H9 (cell line): ENCODE measurements at regions not wholly inside any gene's neighbourhood (a gene's known extent, or its start where the extent isn't known, plus 50 kb on each side); places are given as distances from the start of the nearest gene placed in this dataset.

Experiments
- DNase-seq: peaks from one replicate; pipeline ENCODE4 v3.0.0-alpha.2; 2017
- H2AFZ ChIP-seq: one replicate; pipeline ENCODE4 v1.6.1; 2013; ENCODE audit warnings: mild to moderate bottlenecking, low read length, control low read depth, moderate library complexity
- H2AK5ac ChIP-seq: 2 replicates; pipeline ENCODE4 v1.6.1; 2013; ENCODE audit warnings: low read length, control low read depth, mixed read lengths; ENCODE audit not compliant: insufficient read length
- H2BK120ac ChIP-seq: one replicate; pipeline ENCODE4 v1.6.1; 2013; ENCODE audit warnings: low read depth, mild to moderate bottlenecking, low read length, control low read depth, inconsistent platforms; ENCODE audit not compliant: poor library complexity, severe bottlenecking
- H2BK12ac ChIP-seq: 2 replicates; pipeline ENCODE4 v1.6.1; 2013; ENCODE audit warnings: low read length, control low read depth, mixed read lengths, low read depth; ENCODE audit not compliant: insufficient read length
- H2BK15ac ChIP-seq: 2 replicates; pipeline ENCODE4 v1.6.1; 2013; ENCODE audit warnings: low read depth, low read length, control low read depth
- H2BK20ac ChIP-seq: one replicate; pipeline ENCODE4 v1.6.1; 2013; ENCODE audit warnings: low read depth, mild to moderate bottlenecking, low read length, control low read depth, inconsistent platforms; ENCODE audit not compliant: poor library complexity, severe bottlenecking
- H2BK5ac ChIP-seq: 2 replicates; pipeline ENCODE4 v1.6.1; 2013; ENCODE audit warnings: low read length, control low read depth, mixed read lengths; ENCODE audit not compliant: insufficient read length
- H3K14ac ChIP-seq: 2 replicates; pipeline ENCODE4 v1.6.1; 2013; ENCODE audit warnings: low read length, control low read depth; ENCODE audit not compliant: insufficient read depth
- H3K18ac ChIP-seq: 2 replicates; pipeline ENCODE4 v1.6.1; 2013; ENCODE audit warnings: low read depth, mild to moderate bottlenecking, mixed read lengths, low read length, control low read depth; ENCODE audit not compliant: insufficient read length
- H3K23ac ChIP-seq: 2 replicates; pipeline ENCODE4 v1.6.1; 2013; ENCODE audit warnings: low read length, control low read depth, mixed read lengths, low read depth; ENCODE audit not compliant: insufficient read length
- H3K23me2 ChIP-seq: 2 replicates; pipeline ENCODE4 v1.6.1; 2013; ENCODE audit warnings: low read depth, mild to moderate bottlenecking, mixed read lengths, low read length, control low read depth; ENCODE audit not compliant: insufficient read length, poor library complexity, severe bottlenecking
- H3K27ac ChIP-seq: 2 replicates; pipeline ENCODE4 v1.5.1; 2013; ENCODE audit warnings: low read length, control low read depth, mixed read lengths, low read depth; ENCODE audit not compliant: insufficient read length
- H3K27me3 ChIP-seq: 2 replicates; pipeline ENCODE4 v1.6.1; 2013; ENCODE audit warnings: low read length, control low read depth, inconsistent platforms; ENCODE audit not compliant: insufficient read depth
- H3K4ac ChIP-seq: 2 replicates; pipeline ENCODE4 v1.6.1; 2013; ENCODE audit warnings: low read depth, mild to moderate bottlenecking, control low read depth, inconsistent platforms, low read length, moderate library complexity
- H3K4me1 ChIP-seq: 2 replicates; pipeline ENCODE4 v1.6.1; 2013; ENCODE audit warnings: low read length, control low read depth, inconsistent platforms; ENCODE audit not compliant: insufficient read depth
- H3K4me2 ChIP-seq: 2 replicates; pipeline ENCODE4 v1.6.1; 2013; ENCODE audit warnings: low read length, control low read depth, mixed read lengths; ENCODE audit not compliant: insufficient read length, insufficient read depth
- H3K56ac ChIP-seq: 2 replicates; pipeline ENCODE4 v1.6.1; 2013; ENCODE audit warnings: low read depth, mild to moderate bottlenecking, mixed read lengths, low read length, control low read depth; ENCODE audit not compliant: insufficient read length
- H3K79me1 ChIP-seq: 2 replicates; pipeline ENCODE4 v1.6.1; 2013; ENCODE audit warnings: low read depth, mild to moderate bottlenecking, moderate library complexity, low read length, control low read depth, inconsistent platforms; ENCODE audit not compliant: insufficient read depth, poor library complexity, severe bottlenecking
- H3K79me2 ChIP-seq: 2 replicates; pipeline ENCODE4 v1.6.1; 2013; ENCODE audit warnings: low read length, control low read depth, inconsistent platforms; ENCODE audit not compliant: insufficient read depth
- H3K9ac ChIP-seq: 2 replicates; pipeline ENCODE4 v1.6.1; 2013; ENCODE audit warnings: low read length, control low read depth, mixed read lengths; ENCODE audit not compliant: insufficient read length; ENCODE audit errors: extremely low read depth
- H3K9me3 ChIP-seq: one replicate; pipeline ENCODE4 v1.6.1; 2013; ENCODE audit warnings: low read depth, low read length, inconsistent platforms; ENCODE audit not compliant: control insufficient read depth
- H3T11ph ChIP-seq: one replicate; pipeline ENCODE4 v1.6.1; 2013; ENCODE audit warnings: mild to moderate bottlenecking, low read length, control low read depth, inconsistent platforms
- H4K20me1 ChIP-seq: one replicate; pipeline ENCODE4 v1.6.1; 2013; ENCODE audit not compliant: control insufficient read depth, insufficient read length, insufficient read depth
- H4K5ac ChIP-seq: 2 replicates; pipeline ENCODE4 v1.6.1; 2013; ENCODE audit warnings: low read depth, mild to moderate bottlenecking, mixed read lengths, low read length, control low read depth; ENCODE audit not compliant: insufficient read length
- H4K8ac ChIP-seq: replicated peaks from 2 replicates; pipeline ENCODE4 v1.6.1; 2013; ENCODE audit warnings: low read length, control low read depth, mixed read lengths, low read depth; ENCODE audit not compliant: insufficient read length
- H4K91ac ChIP-seq: 2 replicates; pipeline ENCODE4 v1.6.1; 2013; ENCODE audit warnings: low read depth, mild to moderate bottlenecking, moderate library complexity, mixed read lengths, low read length, control low read depth; ENCODE audit not compliant: insufficient read length
- H3K27ac Mint-ChIP-seq, 3 experiments: 2 replicates in 2 of 3; 3 replicates in 1 of 3; pipeline ENCODE4 v1.8.0; 2020 to 2021; ENCODE audit warnings: mixed read lengths in 3 of 3, mild to moderate bottlenecking in 1 of 3, moderate library complexity in 1 of 3
- H3K27me3 Mint-ChIP-seq: 2 replicates; pipeline ENCODE4 v1.8.0; 2021; ENCODE audit warnings: low read depth, mild to moderate bottlenecking, moderate library complexity, mixed read lengths
- H3K36me3 Mint-ChIP-seq, 3 experiments: 2 replicates in 2 of 3; 3 replicates in 1 of 3; pipeline ENCODE4 v1.8.0; 2020 to 2021; ENCODE audit warnings: low read depth in 3 of 3, mixed read lengths in 3 of 3; ENCODE audit not compliant: insufficient read depth in 1 of 3
- H3K4me1 Mint-ChIP-seq, 2 experiments: 2 replicates each; pipeline ENCODE4 v1.8.0; 2020; ENCODE audit warnings: mixed read lengths in 2 of 2
- H3K4me3 Mint-ChIP-seq, 2 experiments: 2 replicates in 1 of 2; 3 replicates in 1 of 2; pipeline ENCODE4 v1.8.0; 2020 to 2021; ENCODE audit warnings: mild to moderate bottlenecking in 2 of 2, mixed read lengths in 2 of 2, moderate library complexity in 1 of 2
- H3K9me3 Mint-ChIP-seq, 2 experiments: 2 replicates in 1 of 2; 3 replicates in 1 of 2; pipeline ENCODE4 v1.8.0; 2020; ENCODE audit warnings: mild to moderate bottlenecking in 2 of 2, mixed read lengths in 2 of 2, moderate library complexity in 1 of 2
- CTCF ChIP-seq: fragments of 200-600 bp; sonication (generic); conservative IDR thresholded peaks from 3 replicates; pipeline ENCODE4 v1.8.0; 2021; ENCODE audit warnings: antibody characterized with exemption, mild to moderate bottlenecking
- WGBS: extraction: QIAGEN DNeasy Blood & Tissue Kit; methylation state at CpG from one replicate; pipeline ENCODE4 v1.1.7; 2013; ENCODE audit warnings: missing lambda C conversion rate, low lambda C conversion rate, mixed read lengths; ENCODE audit not compliant: insufficient read length; ENCODE audit errors: extremely low coverage; 5-methylcytosine and 5-hydroxymethylcytosine counted together

- Histone ChIP-seq H2BK12ac (no peak overlapping the region), H3K14ac (no peak overlapping the region), H4K5ac (no peak overlapping the region), H2AK5ac (no peak overlapping the region), H2BK120ac (no peak overlapping the region), H3K23me2 (no peaks in the 10 kb centered on the region), H3K4me1 (no peaks in the 10 kb centered on the region), H3K9me3 (no peaks in the 10 kb centered on the region), H3K56ac (no peak overlapping the region), H2BK15ac (no peak overlapping the region), H4K8ac (no peak overlapping the region), H3K23ac (no peak overlapping the region), H3T11ph (no peak overlapping the region), H4K20me1 (no peaks in the 10 kb centered on the region), H3K4me2 (no peak overlapping the region), H3K4ac (no peak overlapping the region), H2BK5ac (no peak overlapping the region), H3K9ac (no peak overlapping the region), H2AFZ (no peak overlapping the region), H3K18ac (no peak overlapping the region), H3K27ac (no peak overlapping the region), H3K79me2 (no peaks in the 10 kb centered on the region), H3K27me3 (no peaks in the 10 kb centered on the region), H3K79me1 (no peaks in the 10 kb centered on the region), H4K91ac (no peak overlapping the region), H2BK20ac (no peak overlapping the region)
- DNase-seq, result no peak
- peaks cover 7% of the 10 kb centered on the region in 2 experiments for H3K4me1 Mint-ChIP-seq
- peak overlapping the region in 1 of 3 experiments; percentile 90; a peak in 2 of 7 replicates for H3K27ac Mint-ChIP-seq
- H3K36me3 Mint-ChIP-seq, result no peaks in the 10 kb centered on the region
- H3K27me3 Mint-ChIP-seq, result no peaks in the 10 kb centered on the region
- H3K4me3 Mint-ChIP-seq, result no peak overlapping the region
- no peaks in the 10 kb centered on the region for H3K9me3 Mint-ChIP-seq
- WGBS, result no CpG with 5 or more reads among the region's 5 CpGs
- no peak for TF ChIP-seq CTCF
Measured at GRCh38 chr1:101618900-101619299, 377.8 kb downstream of the OLFM3 start.
